GM23338 (cell line): ENCODE measurements at regions not wholly inside any gene's neighbourhood (a gene's known extent, or its start where the extent isn't known, plus 50 kb on each side); places are given as distances from the start of the nearest gene placed in this dataset.

Source experiments
- ATAC-seq: fragments of 200-7000 bp; cut with Tn5 transposase; 3 replicates; pipeline ENCODE4 v1.9.1; 2020
- DNase-seq: peaks from one replicate; pipeline ENCODE4 v3.0.0-alpha.2; 2015; ENCODE audit warnings: low spot score
- H2AFZ ChIP-seq: fragments of 200-600 bp; sonication (generic); 2 replicates; pipeline ENCODE4 v1.8.0; 2016; ENCODE audit warnings: antibody characterized with exemption, mild to moderate bottlenecking, moderate library complexity
- H3F3A ChIP-seq: fragments of 200-600 bp; sonication (generic); replicated peaks from 2 replicates; pipeline ENCODE4 v1.8.0; 2017; ENCODE audit warnings: antibody characterized with exemption, mixed run types, low read depth
- H3K27ac ChIP-seq: fragments of 200-600 bp; sonication (generic); 2 replicates; pipeline ENCODE4 v1.6.1; 2016; ENCODE audit warnings: low read depth
- H3K27me3 ChIP-seq: fragments of 200-600 bp; sonication (generic); 2 replicates; pipeline ENCODE4 v1.8.0; 2016; ENCODE audit warnings: mild to moderate bottlenecking, mixed run types, moderate library complexity; ENCODE audit not compliant: insufficient read depth
- H3K36me3 ChIP-seq: fragments of 200-600 bp; sonication (generic); 2 replicates; pipeline ENCODE4 v1.8.0; 2016; ENCODE audit warnings: mild to moderate bottlenecking; ENCODE audit not compliant: insufficient read depth
- H3K4me1 ChIP-seq: fragments of 200-600 bp; sonication (generic); 2 replicates; pipeline ENCODE4 v1.8.0; 2016; ENCODE audit warnings: mild to moderate bottlenecking, moderate library complexity; ENCODE audit not compliant: insufficient read depth
- H3K4me2 ChIP-seq: fragments of 200-600 bp; sonication (generic); 2 replicates; pipeline ENCODE4 v1.7.1; 2017; ENCODE audit warnings: mixed run types
- H3K4me3 ChIP-seq: fragments of 200-600 bp; sonication (generic); 2 replicates; pipeline ENCODE4 v1.6.1; 2016; ENCODE audit warnings: mixed run types
- H3K79me2 ChIP-seq: fragments of 200-600 bp; sonication (generic); replicated peaks from 2 replicates; pipeline ENCODE4 v1.8.0; 2017; ENCODE audit warnings: mild to moderate bottlenecking; ENCODE audit not compliant: insufficient read depth
- H3K9me2 ChIP-seq: fragments of 200-600 bp; sonication (generic); 2 replicates; pipeline ENCODE4 v1.8.0; 2017; ENCODE audit not compliant: insufficient read depth
- H4K20me1 ChIP-seq: fragments of 200-600 bp; sonication (generic); replicated peaks from 2 replicates; pipeline ENCODE4 v1.8.0; 2017; ENCODE audit warnings: mild to moderate bottlenecking; ENCODE audit not compliant: insufficient read depth
- H3K27ac Mint-ChIP-seq: 2 replicates; pipeline ENCODE4 v1.8.0; 2020; ENCODE audit warnings: inconsistent platforms, mild to moderate bottlenecking, moderate library complexity, mixed read lengths
- H3K27me3 Mint-ChIP-seq: 3 replicates; pipeline ENCODE4 v1.8.0; 2022; ENCODE audit warnings: low read depth, mild to moderate bottlenecking, moderate library complexity, mixed read lengths, inconsistent platforms; ENCODE audit not compliant: insufficient read depth, poor library complexity
- H3K36me3 Mint-ChIP-seq: 3 replicates; pipeline ENCODE4 v1.8.0; 2021; ENCODE audit warnings: low read depth, mild to moderate bottlenecking, inconsistent platforms, moderate library complexity, mixed read lengths
- H3K4me1 Mint-ChIP-seq: 3 replicates; pipeline ENCODE4 v1.8.0; 2020; ENCODE audit warnings: mild to moderate bottlenecking, inconsistent platforms, mixed read lengths
- H3K4me3 Mint-ChIP-seq: 3 replicates; pipeline ENCODE4 v1.8.0; 2021; ENCODE audit warnings: moderate library complexity, mild to moderate bottlenecking, inconsistent platforms, mixed read lengths
- H3K9me3 Mint-ChIP-seq: 3 replicates; pipeline ENCODE4 v1.8.0; 2020; ENCODE audit warnings: moderate library complexity, mild to moderate bottlenecking, inconsistent platforms, mixed read lengths
- CREB1 ChIP-seq: fragments of 250-450 bp; sonication (Bioruptor Pico); IDR thresholded peaks from 2 replicates; pipeline ENCODE4 v1.5.0; 2020; ENCODE audit warnings: low read depth, mild to moderate bottlenecking, moderate library complexity
- EZH2 ChIP-seq: fragments of 200-600 bp; sonication (generic); IDR thresholded peaks from one replicate; pipeline ENCODE4 v1.8.0; 2017; ENCODE audit warnings: antibody characterized with exemption, mild to moderate bottlenecking, low read depth; ENCODE audit not compliant: unreplicated experiment
- JUNB ChIP-seq: IDR thresholded peaks from one replicate; pipeline ENCODE4 v1.6.1; 2016; ENCODE audit warnings: antibody characterized with exemption; ENCODE audit not compliant: unreplicated experiment
- REST ChIP-seq: IDR thresholded peaks from one replicate; pipeline ENCODE4 v1.6.1; 2018; ENCODE audit warnings: antibody characterized with exemption; ENCODE audit not compliant: unreplicated experiment
- STAT1 ChIP-seq: IDR thresholded peaks from one replicate; pipeline ENCODE4 v1.6.1; 2016; ENCODE audit warnings: antibody characterized with exemption; ENCODE audit not compliant: unreplicated experiment
- ZNF331 ChIP-seq: fragments of 250-450 bp; sonication (Bioruptor Pico); IDR thresholded peaks from 2 replicates; pipeline ENCODE4 v1.5.0; 2020; ENCODE audit warnings: low read depth, mild to moderate bottlenecking, moderate library complexity
- ZNF462 ChIP-seq: fragments of 250-450 bp; sonication (Bioruptor Pico); IDR thresholded peaks from 2 replicates; pipeline ENCODE4 v1.5.0; 2020; ENCODE audit warnings: mild to moderate bottlenecking, moderate library complexity

- DNase-seq = no peak
- Mint-ChIP-seq H3K9me3 (no peaks in the 10 kb centered on the region; the same call in 2 of the 3 replicates), H3K27ac (no peak overlapping the region), H3K27me3 (peaks cover 7% of the 10 kb centered on the region), H3K4me3 (no peak overlapping the region), H3K36me3 (no peaks in the 10 kb centered on the region), H3K4me1 (peaks cover 12% of the 10 kb centered on the region)
- peaks cover 7% of the 10 kb centered on the region; the same call in 1 of the 2 replicates for H3K4me1 ChIP-seq
- no peaks in the 10 kb centered on the region for H3K79me2 ChIP-seq
- H3K9me2 ChIP-seq = peaks cover 4% of the 10 kb centered on the region; the same call in 1 of the 2 replicates
- H3K4me3 ChIP-seq = no peak overlapping the region
- no peak overlapping the region for H2AFZ ChIP-seq
- H3F3A ChIP-seq = no peaks in the 10 kb centered on the region
- no peak for TF ChIP-seq STAT1
- TF ChIP-seq CREB1 = no peak
- no peak for TF ChIP-seq ZNF331 (CRISPR knock-in tag)
- TF ChIP-seq REST = no peak
- TF ChIP-seq ZNF462 (CRISPR knock-in tag) = no peak
- TF ChIP-seq JUNB = no peak
- no peak for TF ChIP-seq EZH2
- H4K20me1 ChIP-seq = no peaks in the 10 kb centered on the region
- no peak for ATAC-seq
- no peak overlapping the region for H3K27ac ChIP-seq
- no peak overlapping the region for H3K4me2 ChIP-seq
- no peaks in the 10 kb centered on the region for H3K27me3 ChIP-seq
- no peaks in the 10 kb centered on the region for H3K36me3 ChIP-seq
These were observed 337.7 kb upstream of the GATB start for GRCh38 chr4:152098365-152099060.
